ENCODE measurements at regions not wholly inside any gene's neighbourhood (a gene's known extent, or its start where the extent isn't known, plus 50 kb on each side); places are given as distances from the start of the nearest gene placed in this dataset.

- no peak for FAIRE-seq
- H3K79me2 ChIP-seq (ENCODE audit: control insufficient read depth, insufficient read depth, low read length) = no peaks in the 10 kb centered on the region
- H3K4me3 ChIP-seq = no peak overlapping the region
- DNase-seq (ENCODE audit: low read depth, low spot score) = no peak
- in situ Hi-C loops (cut with MboI) = no loop called here
- WGBS (ENCODE audit: insufficient coverage, insufficient replicate concordance, low lambda C conversion rate, missing lambda C conversion rate) = 0% methylated on average over 3 of the region's 3 CpGs
- POLR2A ChIA-PET = no interaction called here
- H4K20me1 ChIP-seq (ENCODE audit: control insufficient read depth, insufficient read depth) = no peaks in the 10 kb centered on the region
- TF ChIP-seq SREBF2 (IDR thresholded peaks at IDR 0.05; ENCODE audit: low read length) (no peak), FOS (IDR thresholded peaks at IDR 0.05; ENCODE audit: borderline replicate concordance, extremely low read depth, insufficient read length) (no peak), IRF4 (IDR thresholded peaks at IDR 0.05; ENCODE audit: low read depth, low read length) (no peak), EP300 (IDR thresholded peaks at IDR 0.05; ENCODE audit: borderline replicate concordance in 1 of 2, control insufficient read depth in 1 of 2, low read depth in 2 of 2, low read length in 2 of 2) (no peak), SP1 (IDR thresholded peaks at IDR 0.05; ENCODE audit: low read depth, low read length) (no peak), CTCF (IDR thresholded peaks at IDR 0.05 in 2 of 3, conservative IDR thresholded peaks at IDR 0.05 in 1 of 3; ENCODE audit: control insufficient read depth in 2 of 3, extremely low read depth in 1 of 3, insufficient read depth in 1 of 3, low read depth in 3 of 3, low read length in 3 of 3) (no peak), CBFB (IDR thresholded peaks at IDR 0.05; ENCODE audit: low read depth) (no peak), CHD4 (IDR thresholded peaks at IDR 0.05) (no peak)
- TF ChIP-seq, protein P1, sequence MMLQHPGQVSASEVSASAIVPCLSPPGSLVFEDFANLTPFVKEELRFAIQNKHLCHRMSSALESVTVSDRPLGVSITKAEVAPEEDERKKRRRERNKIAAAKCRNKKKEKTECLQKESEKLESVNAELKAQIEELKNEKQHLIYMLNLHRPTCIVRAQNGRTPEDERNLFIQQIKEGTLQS (IDR thresholded peaks at IDR 0.05; ENCODE audit: borderline replicate concordance, extremely low read depth, low read depth, low read length) = no peak
- TF ChIP-seq, protein P2, sequence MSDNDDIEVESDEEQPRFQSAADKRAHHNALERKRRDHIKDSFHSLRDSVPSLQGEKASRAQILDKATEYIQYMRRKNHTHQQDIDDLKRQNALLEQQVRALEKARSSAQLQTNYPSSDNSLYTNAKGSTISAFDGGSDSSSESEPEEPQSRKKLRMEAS (IDR thresholded peaks at IDR 0.05; ENCODE audit: low read depth, low read length) = no peak
- TF ChIP-seq, protein P3, sequence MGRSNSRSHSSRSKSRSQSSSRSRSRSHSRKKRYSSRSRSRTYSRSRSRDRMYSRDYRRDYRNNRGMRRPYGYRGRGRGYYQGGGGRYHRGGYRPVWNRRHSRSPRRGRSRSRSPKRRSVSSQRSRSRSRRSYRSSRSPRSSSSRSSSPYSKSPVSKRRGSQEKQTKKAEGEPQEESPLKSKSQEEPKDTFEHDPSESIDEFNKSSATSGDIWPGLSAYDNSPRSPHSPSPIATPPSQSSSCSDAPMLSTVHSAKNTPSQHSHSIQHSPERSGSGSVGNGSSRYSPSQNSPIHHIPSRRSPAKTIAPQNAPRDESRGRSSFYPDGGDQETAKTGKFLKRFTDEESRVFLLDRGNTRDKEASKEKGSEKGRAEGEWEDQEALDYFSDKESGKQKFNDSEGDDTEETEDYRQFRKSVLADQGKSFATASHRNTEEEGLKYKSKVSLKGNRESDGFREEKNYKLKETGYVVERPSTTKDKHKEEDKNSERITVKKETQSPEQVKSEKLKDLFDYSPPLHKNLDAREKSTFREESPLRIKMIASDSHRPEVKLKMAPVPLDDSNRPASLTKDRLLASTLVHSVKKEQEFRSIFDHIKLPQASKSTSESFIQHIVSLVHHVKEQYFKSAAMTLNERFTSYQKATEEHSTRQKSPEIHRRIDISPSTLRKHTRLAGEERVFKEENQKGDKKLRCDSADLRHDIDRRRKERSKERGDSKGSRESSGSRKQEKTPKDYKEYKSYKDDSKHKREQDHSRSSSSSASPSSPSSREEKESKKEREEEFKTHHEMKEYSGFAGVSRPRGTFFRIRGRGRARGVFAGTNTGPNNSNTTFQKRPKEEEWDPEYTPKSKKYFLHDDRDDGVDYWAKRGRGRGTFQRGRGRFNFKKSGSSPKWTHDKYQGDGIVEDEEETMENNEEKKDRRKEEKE (IDR thresholded peaks at IDR 0.05) = no peak
- SMC1A ChIA-PET (ENCODE audit: uncharacterized antibody, unreplicated experiment) = no interaction called here
- ATAC-seq = no peak
- H3K9me3 ChIP-seq (replicated peaks; ENCODE audit: control insufficient read depth, insufficient read depth, low read length) = no peaks in the 10 kb centered on the region
- BruUV-seq (replicated peaks) = no TSS peak
- intact Hi-C loops (cut with micrococcal nuclease; ENCODE audit: unreplicated experiment) = no loop called here
- RAD21 ChIA-PET (ENCODE audit: unreplicated experiment) = no interaction called here
- CTCF ChIA-PET = no interaction called here
- no peak overlapping the region for H2AFZ ChIP-seq (ENCODE audit: control insufficient read depth, low read depth, low read length)
- H3K27ac ChIP-seq (ENCODE audit: control insufficient read depth, insufficient read depth) = no peak overlapping the region
- no peak overlapping the region for H3K9ac ChIP-seq (ENCODE audit: control insufficient read depth, insufficient read depth, low read length)
- H3K4me1 ChIP-seq (ENCODE audit: control insufficient read depth, insufficient read depth, low read length) = no peaks in the 10 kb centered on the region
- no peaks in the 10 kb centered on the region for H3K27me3 ChIP-seq (replicated peaks in 1 of 2; ENCODE audit: control insufficient read depth in 2 of 2, insufficient read depth in 2 of 2, low read length in 1 of 2)
- H3K36me3 ChIP-seq (ENCODE audit: control insufficient read depth in 2 of 2, insufficient read depth in 2 of 2, low read length in 1 of 2) = no peaks in the 10 kb centered on the region
- H3K4me2 ChIP-seq (ENCODE audit: control insufficient read depth, insufficient read depth) = no peak overlapping the region
Measured at GRCh38 chr3:84308379-84308778, 650.4 kb upstream of the CADM2 start.

Measured in GM12878 (cell line).